Kidney (tissue), 13 donors: ENCODE measurements at regions not wholly inside any gene's neighbourhood (a gene's known extent, or its start where the extent isn't known, plus 50 kb on each side); places are given as distances from the start of the nearest gene placed in this dataset.
A peak's percentile ranks its signal among the peaks of the same experiment; 100 is the strongest.

Source experiments
- DNase-seq, 5 donors: peaks; one replicate each; pipeline ENCODE4 v3.0.0-alpha.2; 2013 to 2020
- FAIRE-seq: peaks from 2 replicates; lab custom pipeline; 2012; peaks lifted over from hg19 to GRCh38; lab: Jason Lieb, UNC
- H3K27ac ChIP-seq, 2 donors: one replicate each; pipeline ENCODE4 v1.7.0; 2013; ENCODE audit warnings: low read depth in 2 of 2, low read length in 2 of 2, inconsistent platforms in 1 of 2
- H3K27me3 ChIP-seq: one replicate; pipeline ENCODE4 v1.7.1; 2013; ENCODE audit warnings: low read length, inconsistent platforms; ENCODE audit not compliant: control insufficient read depth, insufficient read depth
- H3K36me3 ChIP-seq, 3 donors: one replicate each; pipeline versions ENCODE4 v1.7.0 to v1.7.1; 2013; ENCODE audit warnings: low read length in 3 of 3, control low read depth in 1 of 3, inconsistent platforms in 1 of 3; ENCODE audit not compliant: insufficient read depth in 3 of 3, control insufficient read depth in 2 of 3
- H3K4me1 ChIP-seq, 3 donors: one replicate each; pipeline versions ENCODE4 v1.7.0 to v1.7.1; 2013; ENCODE audit warnings: low read length in 3 of 3, inconsistent platforms in 1 of 3, low read depth in 1 of 3; ENCODE audit not compliant: control insufficient read depth in 2 of 3, insufficient read depth in 2 of 3
- H3K4me3 ChIP-seq, 3 donors: one replicate each; pipeline versions ENCODE4 v1.7.0 to v1.8.1; 2013; ENCODE audit warnings: low read length in 3 of 3, control low read depth in 1 of 3, inconsistent platforms in 1 of 3
- H3K9ac ChIP-seq, 3 donors: one replicate each; pipeline versions ENCODE4 v1.7.0 to v1.7.1; 2013; ENCODE audit warnings: low read length in 3 of 3, control low read depth in 1 of 3, inconsistent platforms in 1 of 3
- H3K9me3 ChIP-seq, 3 donors: one replicate each; pipeline versions ENCODE4 v1.7.0 to v1.7.1; 2013; ENCODE audit warnings: low read length in 3 of 3, control low read depth in 1 of 3, inconsistent platforms in 1 of 3; ENCODE audit not compliant: control insufficient read depth in 2 of 3, insufficient read depth in 1 of 3
- CTCF ChIP-seq: IDR thresholded peaks from 3 replicates; pipeline ENCODE4 v1.5.1; 2012; ENCODE audit warnings: mild to moderate bottlenecking, moderate library complexity, borderline replicate concordance; ENCODE audit not compliant: insufficient read depth; ENCODE audit errors: extremely low read depth
- intact Hi-C: fragments of 100-400 bp; cut with DNase I; formaldehyde crosslinking; loops from one replicate; pipeline ENCODE4 v1.11.1; 2022
- donor health status: control.
- donor health status: control.
- donor health status: control.
- donor health status: control.
- donor health status: control.
- donor health status: DM: yes; HTN: yes; CAD: no.
- donor health status: Normal renal cell carcinoma (clear cell type).

GRCh38 chr18:25862881-25863600 lies 227.4 kb downstream of the SS18 start:
- no peak for TF ChIP-seq CTCF
- intact Hi-C loops: no loop called here
- Histone ChIP-seq H3K9me3 (no peaks in the 10 kb centered on the region), H3K4me3 (no peak overlapping the region), H3K36me3 (no peaks in the 10 kb centered on the region), H3K4me1 (no peaks in the 10 kb centered on the region), H3K27me3 (no peaks in the 10 kb centered on the region), H3K27ac (no peak overlapping the region), H3K9ac (no peak overlapping the region)
- DNase-seq (peak in 2 of 5 donors; percentile 30 to 47), FAIRE-seq (no peak)

GRCh38 chr18:25853691-25854433 lies 236.6 kb downstream of the SS18 start:
- Histone ChIP-seq H3K4me3 (no peak overlapping the region), H3K27ac (no peak overlapping the region), H3K9me3 (no peaks in the 10 kb centered on the region), H3K36me3 (no peaks in the 10 kb centered on the region), H3K9ac (no peak overlapping the region), H3K27me3 (no peaks in the 10 kb centered on the region), H3K4me1 (no peaks in the 10 kb centered on the region)
- FAIRE-seq (no peak), DNase-seq (no peak)
- TF ChIP-seq CTCF: no peak
- intact Hi-C loops: no loop called here

- intact Hi-C loops: no loop called here
- FAIRE-seq (no peak), DNase-seq (no peak)
- H3K4me3 ChIP-seq: no peak overlapping the region
- no peaks in the 10 kb centered on the region for H3K9me3 ChIP-seq
- no peak for TF ChIP-seq CTCF
- no peaks in the 10 kb centered on the region for H3K27me3 ChIP-seq
- no peak overlapping the region for H3K27ac ChIP-seq
- no peak overlapping the region for H3K9ac ChIP-seq
- H3K36me3 ChIP-seq: no peaks in the 10 kb centered on the region
- no peaks in the 10 kb centered on the region for H3K4me1 ChIP-seq
Measured at GRCh38 chr18:25843791-25844190, 246.6 kb downstream of the SS18 start.
